DMS79 treated with DMSO at 0.1 percent for 48 hours (cell line): ENCODE measurements at regions not wholly inside any gene's neighbourhood (a gene's known extent, or its start where the extent isn't known, plus 50 kb on each side); places are given as distances from the start of the nearest gene placed in this dataset.
"Not testable (repeated sequence)": the region's sequence is repeated elsewhere in the genome, so short reads cannot be mapped to it uniquely, and the experiment has no call there.

Experiments
- DNase-seq: peaks from one replicate; lab custom pipeline; 2025; lab: John Stamatoyannopoulos, UW

- DNase-seq, result no peak
These were observed 129.2 kb downstream of the TBX18 start for GRCh38 chr6:84635081-84635761.

GRCh38 chr6:84633771-84634170 is 130.6 kb downstream of the TBX18 start:
- DNase-seq, result no peak

DNA sequence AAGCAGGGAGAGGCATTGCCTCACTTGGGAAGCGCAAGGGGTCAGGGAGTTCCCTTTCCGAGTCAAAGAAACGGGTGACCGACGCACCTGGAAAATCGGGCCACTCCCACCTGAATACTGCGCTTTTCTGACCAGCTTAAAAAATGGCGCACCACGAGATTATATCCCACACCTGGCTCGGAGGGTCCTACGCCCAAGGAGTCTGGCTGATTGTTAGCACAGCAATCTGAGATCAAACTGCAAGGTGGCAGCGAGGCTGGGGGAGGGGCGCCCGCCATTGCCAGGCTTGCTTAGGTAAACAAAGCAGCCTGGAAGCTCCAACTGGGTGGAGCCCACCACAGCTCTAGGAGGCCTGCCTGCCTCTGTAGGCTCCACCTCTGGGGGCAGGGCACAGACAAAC is 137.9 kb downstream of the TBX18 start:
- DNase-seq, result not testable (repeated sequence)

DNA sequence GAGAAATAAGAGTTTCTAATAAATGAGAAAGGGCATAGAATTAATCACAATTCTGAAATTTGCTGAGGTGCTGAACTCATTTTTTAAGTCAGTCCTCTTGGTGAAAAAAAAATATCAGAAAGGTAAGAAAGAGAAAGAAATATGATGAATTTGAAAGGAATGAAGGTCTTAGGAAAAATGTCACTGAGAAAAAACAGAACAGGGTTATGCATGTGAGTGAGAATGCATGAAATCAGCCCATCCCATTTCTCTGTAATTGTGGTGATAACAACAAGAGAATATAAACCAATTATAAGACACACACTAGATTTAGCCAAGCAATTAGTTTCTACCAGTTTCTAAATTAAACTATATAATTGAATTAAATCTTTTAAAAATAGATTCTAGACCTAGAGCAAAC is 138.9 kb downstream of the TBX18 start:
- no peak for DNase-seq

GRCh38 chr6:84623956-84624680 is 140.3 kb downstream of the TBX18 start:
- no peak for DNase-seq

DNA sequence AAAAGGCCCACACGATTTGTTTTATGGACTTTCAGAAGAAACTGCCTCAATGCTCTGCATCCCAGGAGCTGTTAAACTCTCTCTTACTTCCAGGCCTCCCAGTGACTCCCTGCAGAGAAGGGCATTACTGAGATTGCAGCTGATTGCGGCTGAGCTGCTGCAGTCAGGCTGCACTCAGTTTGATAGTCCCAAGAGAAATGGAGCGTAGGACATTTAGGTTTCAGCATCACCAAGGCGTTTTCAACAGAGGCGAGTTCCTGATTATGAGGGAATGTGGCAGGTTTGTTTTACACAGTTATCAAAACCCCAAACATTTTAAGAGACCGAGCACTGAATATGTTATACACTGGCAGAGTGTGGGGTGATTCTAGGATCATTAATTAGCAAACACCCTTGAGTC is 145.6 kb downstream of the TBX18 start:
- DNase-seq, result no peak

DNA sequence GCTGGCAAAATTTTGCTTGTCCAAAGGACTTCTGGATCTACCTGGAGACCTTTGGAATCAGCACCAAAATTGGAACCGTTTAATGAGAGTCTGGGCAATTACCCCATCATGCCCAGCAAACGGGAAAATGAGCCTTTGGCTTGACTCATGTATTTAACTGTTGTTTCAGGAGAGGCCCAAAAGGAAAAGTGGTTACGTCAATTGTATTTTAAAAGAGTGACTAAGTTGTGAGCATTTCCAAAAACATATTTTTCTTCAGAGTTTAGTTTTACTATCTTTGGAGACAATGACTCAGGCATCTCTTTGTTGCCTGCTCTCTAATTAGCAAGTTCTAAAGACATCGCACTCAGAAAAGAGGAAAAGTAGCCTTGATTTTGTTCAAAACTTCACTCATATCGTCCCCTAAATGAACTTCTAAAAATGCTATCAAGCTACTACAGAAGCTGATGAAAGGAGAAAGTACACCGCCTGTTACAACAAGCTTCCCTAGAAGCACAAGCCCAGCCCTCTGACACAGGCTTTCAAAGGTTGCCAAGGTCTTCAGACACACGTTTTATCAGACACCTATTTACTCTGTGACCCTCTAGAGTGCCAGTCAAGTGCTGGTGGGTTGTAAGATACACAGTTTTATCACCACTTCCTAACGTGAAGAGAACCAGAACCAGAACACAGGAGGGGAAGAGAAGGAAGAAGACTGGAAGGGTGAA is 146.2 kb downstream of the TBX18 start:
- DNase-seq, result no peak

GRCh38 chr6:84615987-84616386 is 148.4 kb downstream of the TBX18 start:
- DNase-seq, result no peak

- DNase-seq, result no peak
These were observed 149.1 kb downstream of the TBX18 start for GRCh38 chr6:84615113-84615850.

GRCh38 chr6:84606860-84607259 is 157.5 kb downstream of the TBX18 start:
- no peak for DNase-seq

DNA sequence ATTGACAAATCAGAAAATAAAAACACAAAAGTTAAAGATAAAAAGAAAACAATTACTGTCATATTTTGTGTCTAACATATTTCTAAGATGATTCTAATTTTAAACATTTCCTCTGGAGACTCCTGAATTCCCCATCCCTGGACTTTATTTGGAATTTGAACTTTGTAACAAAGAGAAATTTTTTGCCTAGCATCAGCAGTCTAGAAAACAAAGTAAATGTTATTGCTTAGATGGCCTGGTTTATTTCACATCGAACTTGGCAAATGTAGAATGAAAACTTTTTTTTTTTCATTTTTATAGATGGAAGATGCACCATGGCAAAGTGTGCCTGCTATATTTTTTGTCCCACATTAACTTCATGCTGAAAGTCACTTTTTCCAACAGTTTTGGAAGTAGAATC is 159.1 kb downstream of the TBX18 start:
- DNase-seq, result no peak

DNA sequence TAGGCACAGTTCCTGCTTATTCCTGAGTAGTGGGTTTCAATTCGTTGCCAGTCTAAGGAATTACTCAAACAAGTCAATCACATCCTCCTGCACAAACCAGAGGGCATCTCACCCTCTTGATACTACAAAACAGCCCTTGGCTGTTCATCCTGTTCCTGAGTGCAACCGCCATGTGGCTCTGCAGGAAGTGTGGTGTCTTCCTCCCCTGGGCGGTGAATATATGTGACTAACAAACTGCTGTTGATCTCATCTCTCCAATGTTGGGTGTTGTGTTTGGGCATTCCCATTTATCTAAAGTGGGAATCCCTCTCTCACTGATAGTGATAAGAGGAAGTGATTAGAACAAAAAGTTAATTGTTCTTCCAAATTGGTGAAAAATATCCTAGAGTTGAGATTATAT is 163.0 kb downstream of the TBX18 start:
- DNase-seq, result no peak

DNA sequence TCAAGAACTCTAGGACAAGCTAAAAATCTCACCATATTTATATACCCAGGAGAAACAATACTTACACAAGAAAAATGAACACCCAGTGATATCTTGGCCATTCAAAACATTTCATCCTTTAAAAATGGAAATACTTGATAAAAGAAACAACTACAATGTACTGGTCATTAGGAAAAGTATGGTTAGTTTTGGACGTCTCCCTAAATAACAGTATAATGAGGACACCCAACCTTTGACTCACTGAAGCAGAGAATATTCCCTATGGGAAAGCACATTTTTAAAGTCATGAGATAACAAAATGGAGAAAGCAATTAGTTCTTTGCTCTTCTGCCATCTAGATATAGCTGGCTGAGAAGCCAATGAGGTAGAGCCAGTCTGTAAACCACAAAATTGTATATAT is 164.4 kb downstream of the TBX18 start:
- DNase-seq, result no peak

GRCh38 chr6:84597238-84597875 is 167.0 kb downstream of the TBX18 start:
- DNase-seq, result no peak

DNA sequence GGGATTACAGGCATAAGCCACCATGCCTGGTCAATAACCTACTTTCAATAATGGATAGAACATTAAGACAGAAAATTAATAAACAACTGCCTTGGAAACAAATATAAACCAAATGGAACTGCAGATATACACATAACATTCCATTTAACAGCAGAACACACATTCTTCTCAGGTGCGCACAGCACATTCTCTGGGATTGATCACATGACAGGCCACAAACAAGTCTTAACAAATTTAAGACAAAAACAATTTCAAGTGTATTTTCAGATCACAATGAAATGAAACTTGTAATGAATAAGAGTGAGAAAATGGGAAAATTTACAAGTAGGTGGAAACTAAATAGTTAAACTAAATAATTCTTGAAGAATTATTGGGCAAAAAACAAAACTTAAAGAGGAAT is 167.9 kb downstream of the TBX18 start:
- no peak for DNase-seq

DNA sequence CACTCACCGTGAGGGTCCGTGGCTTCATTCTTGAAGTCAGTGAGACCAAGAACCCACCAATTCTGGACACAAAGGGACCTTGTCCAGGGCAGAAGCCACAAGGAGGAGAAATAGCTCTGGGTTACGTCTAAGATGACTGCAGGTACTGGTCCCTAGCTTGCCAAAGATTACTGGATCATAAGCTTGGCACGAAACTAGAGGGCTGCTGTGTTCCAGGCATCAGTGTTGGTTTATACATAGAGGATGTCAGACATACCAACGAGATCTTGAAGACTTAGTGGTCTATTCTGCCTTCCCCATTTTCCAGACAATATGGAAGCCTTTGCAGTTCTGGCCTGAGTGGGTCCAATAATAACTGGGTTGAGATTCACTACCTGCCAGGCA is 175.7 kb downstream of the TBX18 start:
- no peak for DNase-seq

DNA sequence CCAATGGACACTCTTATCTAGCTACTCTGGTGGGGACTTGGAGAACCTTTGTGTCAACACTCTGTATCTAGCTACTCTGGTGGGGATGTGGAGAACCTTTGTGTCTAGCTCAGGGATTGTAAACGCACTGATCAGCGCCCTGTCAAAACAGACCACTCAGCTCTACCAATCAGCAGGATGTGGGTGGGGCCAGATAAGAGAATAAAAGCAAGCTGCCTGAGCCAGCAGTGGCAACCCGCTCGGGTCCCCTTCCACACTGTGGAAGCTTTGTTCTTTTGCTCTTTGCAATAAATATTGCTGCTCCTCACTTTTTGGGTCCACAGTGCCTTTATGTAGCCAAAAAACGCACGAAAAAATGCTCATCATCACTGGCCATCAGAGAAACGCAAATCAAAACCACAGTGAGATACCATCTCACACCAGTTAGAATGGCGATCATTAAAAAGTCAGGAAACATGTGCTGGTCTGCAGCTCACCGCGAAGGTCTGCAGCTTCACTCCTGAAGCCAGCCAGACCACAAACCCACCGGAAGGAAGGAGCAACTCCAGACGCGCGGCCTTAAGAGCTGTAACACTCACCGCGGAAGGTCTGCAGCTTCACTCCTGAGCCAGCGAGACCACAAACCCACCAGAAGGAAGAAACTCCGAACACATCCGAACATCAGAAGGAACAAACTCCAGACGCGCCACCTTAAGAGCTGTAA is 176.3 kb downstream of the TBX18 start:
- not testable (repeated sequence) for DNase-seq

- DNase-seq, result not testable (repeated sequence)
These were observed 177.0 kb downstream of the TBX18 start for GRCh38 chr6:84587202-84587940.

DNA sequence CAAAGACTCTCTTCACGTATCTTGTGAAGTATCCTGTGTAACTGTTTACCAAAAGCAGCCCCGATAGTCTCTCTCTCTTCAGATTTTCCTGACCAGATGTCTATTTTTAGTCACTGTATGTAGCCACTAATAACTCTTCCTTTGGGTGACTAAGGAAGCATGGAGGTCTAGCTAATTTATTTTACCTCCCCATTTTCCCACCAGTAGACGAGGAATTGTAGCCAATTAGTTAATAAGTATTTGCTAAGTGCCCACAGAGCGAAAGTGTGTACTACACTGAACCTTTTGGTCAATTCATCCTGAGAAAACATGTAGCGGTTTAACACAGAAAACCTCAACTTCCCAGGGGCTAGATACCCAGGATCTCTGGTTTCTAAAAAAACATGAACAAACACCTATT is 180.6 kb downstream of the TBX18 start:
- no peak for DNase-seq

GRCh38 chr6:84582997-84583396 is 181.4 kb downstream of the TBX18 start:
- no peak for DNase-seq
